ENCODE measurements at regions not wholly inside any gene's neighbourhood (a gene's known extent, or its start where the extent isn't known, plus 50 kb on each side); places are given as distances from the start of the nearest gene placed in this dataset.

- TF ChIP-seq CTCF (IDR thresholded peaks at IDR 0.05; ENCODE audit: low read length) (no peak), EZH2 (IDR thresholded peaks at IDR 0.05; ENCODE audit: borderline replicate concordance, low read length) (no peak)
Measured at GRCh38 chr12:127528551-127528950, 738.4 kb upstream of the TMEM132C start.
